ENCODE measurements at regions not wholly inside any gene's neighbourhood (a gene's known extent, or its start where the extent isn't known, plus 50 kb on each side); places are given as distances from the start of the nearest gene placed in this dataset.

DNA sequence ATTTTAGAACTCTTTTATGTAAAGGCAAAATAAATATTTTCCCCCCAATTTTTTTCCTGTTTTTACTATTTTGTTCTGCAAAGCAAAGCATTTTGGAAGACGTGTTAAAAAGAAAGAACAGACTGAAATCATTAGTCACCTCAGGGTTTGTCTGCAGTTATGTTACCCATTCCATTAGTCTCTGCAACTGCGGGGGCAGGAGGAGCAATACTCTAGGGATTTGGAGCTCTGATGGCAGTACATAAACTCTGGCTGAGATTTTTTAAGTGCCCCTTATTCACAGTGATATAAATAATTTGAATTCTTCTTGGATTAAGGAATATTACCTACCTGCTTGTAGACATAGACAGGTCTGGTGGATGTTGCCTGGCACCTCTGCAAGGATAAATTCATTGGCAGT is 88.0 kb upstream of the CELF4 start:
- DNase-seq (ENCODE audit: low read depth) = no peak

DNA sequence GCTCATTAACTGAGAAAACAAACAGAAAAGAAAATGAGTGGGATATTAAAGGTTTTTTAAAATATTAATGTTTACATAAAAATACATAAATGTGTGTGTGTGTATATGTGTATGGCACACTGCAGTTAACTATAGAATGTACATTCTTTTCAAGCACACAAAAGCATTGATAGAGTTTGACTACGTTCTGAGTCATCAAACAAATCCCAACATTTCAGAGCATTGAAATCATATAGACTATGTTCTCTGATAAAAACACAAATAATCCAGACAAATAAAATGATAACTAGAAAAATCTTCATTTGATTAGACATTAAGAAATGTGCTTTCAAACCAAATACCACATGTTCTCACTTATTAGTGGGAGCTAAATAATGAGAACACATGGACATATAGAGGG is 84.3 kb upstream of the CELF4 start:
- DNase-seq (ENCODE audit: low read depth) = no peak

DNA sequence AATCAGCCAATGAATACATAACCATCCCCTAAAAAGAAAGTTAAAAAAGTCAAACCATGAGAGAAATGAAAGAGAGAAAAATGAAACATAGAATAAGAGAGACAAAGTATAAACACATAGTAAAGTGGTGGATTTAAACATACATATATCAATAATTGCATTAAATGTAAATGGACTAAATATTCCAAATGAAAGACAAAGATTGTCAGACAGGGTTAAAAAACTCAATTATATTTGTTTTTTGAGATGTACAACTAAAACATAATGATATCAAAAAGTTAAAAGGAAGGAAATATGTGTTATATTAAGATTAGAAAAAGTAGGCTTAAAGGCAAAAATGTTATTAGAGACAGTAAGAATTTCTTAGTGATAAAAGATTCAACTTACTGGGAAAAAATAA is 83.8 kb upstream of the CELF4 start:
- no peak for DNase-seq (ENCODE audit: low read depth)

DNA sequence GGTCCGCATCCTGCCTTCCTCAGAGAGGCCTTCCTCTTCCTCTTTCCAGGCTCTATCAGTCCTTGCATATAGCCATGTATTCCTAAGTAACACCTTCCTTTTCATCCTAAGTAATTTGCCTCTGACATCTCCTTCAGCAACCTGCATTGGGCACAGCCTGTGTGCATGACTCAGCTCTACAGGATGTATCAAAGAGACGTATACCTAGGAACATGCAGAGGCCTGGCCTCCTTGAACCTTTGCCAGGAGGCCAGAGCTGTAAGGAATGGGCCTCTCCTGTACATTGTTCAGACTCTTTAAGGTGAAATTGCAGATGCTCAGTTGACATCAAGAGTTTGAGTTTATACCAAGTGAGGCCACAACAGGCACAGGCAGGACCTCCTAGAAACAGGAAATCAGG is 76.0 kb upstream of the CELF4 start:
- DNase-seq (ENCODE audit: low read depth) = no peak

DNA sequence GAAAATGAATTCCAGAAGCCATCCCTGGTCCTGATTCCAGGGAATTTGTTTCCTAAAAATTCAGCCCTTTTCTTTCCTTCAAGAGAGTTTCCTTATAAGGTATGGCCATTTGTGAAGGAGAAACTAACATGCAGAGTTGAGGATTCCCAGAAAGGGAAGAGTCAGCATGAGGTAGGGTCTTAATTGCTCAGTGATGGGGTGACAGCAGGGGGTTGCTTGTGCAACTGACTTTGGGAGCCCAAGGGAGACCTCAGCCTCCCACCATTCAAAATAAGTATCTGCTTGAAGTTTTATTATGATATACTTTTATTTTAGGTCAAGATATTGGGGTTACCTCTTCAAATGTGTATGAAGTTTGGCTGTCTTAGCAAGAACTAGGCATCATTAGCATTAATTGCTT is 74.9 kb upstream of the CELF4 start:
- DNase-seq (ENCODE audit: low read depth) = no peak

DNA sequence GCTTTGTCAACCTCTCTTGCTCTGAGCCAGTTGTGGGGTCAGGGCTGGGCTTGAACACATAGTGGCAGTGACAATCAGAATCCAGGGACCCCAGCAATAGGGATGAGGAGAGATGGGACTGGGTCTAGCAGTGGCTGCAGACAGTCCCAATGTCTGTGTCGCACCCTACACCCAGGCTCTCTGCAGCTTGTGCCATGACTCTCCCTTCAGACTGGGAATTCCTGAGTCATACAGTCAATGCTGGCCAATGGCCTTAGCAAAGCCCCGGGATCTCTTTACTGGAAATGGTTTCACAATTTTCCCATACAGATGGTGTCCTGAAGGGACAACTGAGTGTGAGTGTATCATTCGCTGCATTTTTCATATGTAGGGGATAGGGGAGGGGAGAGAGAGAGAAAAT is 74.2 kb upstream of the CELF4 start:
- no peak for DNase-seq (ENCODE audit: low read depth)

DNA sequence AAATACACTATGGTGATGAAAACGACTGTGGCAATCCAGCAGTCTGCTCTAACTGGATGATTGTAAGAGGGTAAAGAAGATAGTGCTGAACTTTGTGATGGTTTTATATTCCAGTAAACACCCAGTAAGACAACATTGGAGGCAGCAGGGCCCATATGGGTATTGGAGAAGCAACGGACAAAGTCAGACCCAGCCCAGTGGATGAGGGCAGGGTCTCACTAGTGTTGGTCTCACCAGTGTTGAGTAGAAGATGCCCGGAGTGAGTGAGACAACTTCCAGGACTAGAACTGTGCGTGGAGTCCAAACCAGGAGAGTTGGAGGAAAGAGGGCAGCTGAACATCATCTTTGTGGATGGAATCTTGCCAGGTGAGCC is 71.9 kb upstream of the CELF4 start:
- DNase-seq (ENCODE audit: low read depth) = no peak

DNA sequence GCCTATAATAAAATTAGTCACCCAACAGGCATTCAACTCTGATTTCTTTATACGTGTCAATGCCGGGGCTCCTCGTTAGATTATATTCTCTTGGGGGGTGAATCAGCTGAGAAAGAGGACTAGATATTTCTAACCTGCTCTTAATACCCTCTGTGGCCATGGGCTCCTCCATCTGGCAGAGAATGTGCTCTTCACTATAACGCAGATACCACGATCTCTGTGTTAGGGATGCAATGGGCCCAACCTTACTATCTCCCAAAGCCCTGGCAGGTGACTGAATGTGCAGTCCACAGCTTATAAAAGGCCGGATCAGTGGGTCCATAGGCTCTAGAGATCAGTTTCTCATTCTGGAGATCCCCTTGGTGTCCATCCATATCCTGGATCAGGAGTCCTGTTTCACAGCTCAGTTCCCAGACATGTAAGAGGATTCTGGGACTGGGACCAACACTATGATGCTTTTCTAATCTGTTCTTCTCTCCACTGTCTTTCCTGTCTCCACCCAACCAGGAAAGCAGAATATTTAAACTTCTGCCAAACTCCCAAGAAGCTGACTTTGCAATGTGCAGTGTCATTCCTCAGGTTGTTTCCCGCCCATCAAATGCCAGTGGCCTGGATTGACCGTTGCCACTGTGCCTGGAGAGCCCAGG is 71.4 kb upstream of the CELF4 start:
- no peak for DNase-seq (ENCODE audit: low read depth)

DNA sequence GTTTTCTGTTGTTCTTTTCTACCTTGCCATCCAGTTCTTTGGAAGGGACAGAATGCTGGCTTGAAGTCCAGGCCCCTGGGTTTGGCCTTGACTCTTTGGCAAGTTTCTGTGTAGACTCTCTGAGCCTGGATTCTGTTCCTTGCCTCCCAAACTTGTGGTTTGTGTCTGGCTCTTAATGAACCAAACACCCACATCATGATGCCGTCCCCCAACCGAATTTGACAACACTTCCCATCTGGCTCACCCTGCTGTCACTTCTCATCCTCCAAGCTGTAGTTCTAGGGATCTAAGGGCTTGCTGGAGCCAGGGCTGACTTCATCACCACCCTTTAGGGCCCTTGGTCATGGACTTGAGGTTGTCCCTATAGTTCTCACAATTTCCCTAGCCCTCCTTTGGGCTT is 68.9 kb upstream of the CELF4 start:
- no peak for DNase-seq (ENCODE audit: low read depth)

DNA sequence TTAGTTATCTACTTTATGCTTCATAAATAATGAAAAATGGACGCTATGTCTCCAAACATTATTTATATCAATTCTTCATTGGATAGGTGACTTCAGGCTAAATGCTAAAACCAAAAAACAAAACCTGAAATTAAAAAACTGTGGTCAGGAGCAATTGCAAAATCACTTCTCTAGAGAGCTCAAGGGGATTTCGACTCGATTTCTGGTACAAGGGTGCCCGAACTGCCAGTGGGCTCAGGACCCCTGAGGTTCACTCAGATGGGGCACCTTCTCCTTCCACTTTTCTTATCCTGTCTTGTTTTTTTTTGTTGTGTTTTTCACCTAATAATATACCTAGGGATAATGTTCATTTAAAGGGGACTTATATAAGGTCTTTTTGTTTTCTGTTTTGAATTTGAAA is 65.8 kb upstream of the CELF4 start:
- no peak for DNase-seq (ENCODE audit: low read depth)

DNA sequence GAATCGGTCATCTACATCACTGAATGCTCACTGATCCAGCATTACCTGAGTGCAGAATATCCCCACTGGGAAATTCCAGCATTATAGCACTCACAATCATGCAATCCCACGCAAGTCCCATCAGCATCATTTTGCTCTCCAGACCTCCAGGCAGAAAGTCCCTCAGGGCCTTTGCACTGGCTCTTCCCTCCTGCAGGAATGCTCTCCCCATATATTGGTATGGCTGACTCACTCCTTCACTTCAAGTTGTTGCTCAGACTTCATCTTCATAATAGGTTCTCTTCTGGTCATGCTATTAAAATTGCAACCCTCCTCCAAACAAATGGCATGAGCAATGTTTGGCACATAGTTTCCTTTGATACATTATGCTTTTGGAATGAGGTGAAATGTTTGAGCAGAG is 64.7 kb upstream of the CELF4 start:
- DNase-seq (ENCODE audit: low read depth) = no peak

DNA sequence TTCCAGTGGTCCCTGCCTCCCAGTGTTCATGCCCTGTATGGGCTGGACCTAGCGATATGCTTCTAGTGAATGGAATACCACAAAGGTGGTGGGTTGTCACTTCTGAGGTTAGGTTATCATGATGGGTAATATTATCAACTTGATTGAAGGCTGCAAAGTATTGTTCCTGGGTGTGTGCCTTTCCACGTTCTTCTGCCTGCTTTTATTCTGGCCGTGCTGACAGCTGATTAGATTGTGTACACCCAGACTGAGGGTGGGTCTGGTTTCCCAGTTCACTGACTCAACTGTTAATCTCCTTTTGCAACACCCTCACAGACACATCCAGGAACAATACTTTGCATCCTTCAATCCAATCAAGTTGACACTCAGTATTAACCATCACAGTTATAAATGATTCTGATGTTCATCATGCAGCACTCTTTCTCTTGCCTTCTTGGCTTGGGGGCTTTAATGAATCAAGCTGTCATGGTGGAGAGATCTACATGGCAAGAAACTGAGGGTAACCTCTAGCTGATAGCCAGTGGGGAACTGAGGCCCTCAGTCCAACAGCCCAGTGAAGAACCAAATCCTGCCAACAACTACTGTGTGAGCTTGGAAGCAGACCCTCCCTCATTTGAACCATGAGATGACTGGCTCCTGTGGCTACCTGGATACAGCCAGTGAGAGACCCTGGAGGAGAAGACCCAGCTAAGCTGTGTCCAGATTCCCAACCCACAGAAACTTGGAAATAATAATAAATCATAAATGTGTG is 63.0 kb upstream of the CELF4 start:
- DNase-seq (ENCODE audit: low read depth) = no peak

DNA sequence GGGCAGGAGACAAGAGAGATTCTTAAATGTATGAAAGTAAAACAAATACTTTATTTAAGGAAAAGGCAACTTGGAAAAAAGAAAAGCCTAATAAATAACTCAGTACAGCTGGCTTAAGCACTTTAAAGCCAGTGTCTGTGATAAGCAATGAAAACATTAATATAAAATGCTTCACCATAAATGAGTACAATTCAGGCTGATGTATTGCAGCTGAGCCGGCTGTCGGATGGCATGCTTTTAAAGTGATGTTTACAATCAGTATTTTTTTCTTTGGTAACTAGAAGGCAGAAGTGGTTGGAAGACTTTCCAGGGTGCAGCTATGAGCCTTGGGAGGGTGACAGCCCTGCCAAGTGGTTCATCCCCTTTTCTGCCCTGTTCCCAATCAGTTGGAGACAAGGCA is 58.7 kb upstream of the CELF4 start:
- DNase-seq (ENCODE audit: low read depth) = no peak

DNA sequence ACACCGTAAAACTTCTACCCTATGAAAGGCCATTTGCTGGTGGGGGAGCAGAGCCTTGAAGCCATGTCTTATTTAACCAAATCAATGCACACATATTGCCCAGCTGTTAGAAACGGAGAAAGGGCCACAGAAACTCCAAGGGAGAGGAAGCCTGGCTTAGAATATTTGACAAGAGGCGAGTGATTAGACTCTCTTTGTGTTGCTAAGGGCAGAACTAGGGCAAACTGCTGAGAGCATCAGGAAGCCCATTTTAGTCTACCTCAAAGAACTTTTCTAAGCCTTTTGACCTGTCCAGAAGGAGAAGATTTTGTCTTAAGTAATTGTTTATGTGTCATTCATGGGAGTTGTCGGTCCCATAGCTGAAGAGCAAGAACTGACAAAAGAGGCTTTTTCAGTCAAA is 54.4 kb upstream of the CELF4 start:
- no peak for DNase-seq (ENCODE audit: low read depth)

DNA sequence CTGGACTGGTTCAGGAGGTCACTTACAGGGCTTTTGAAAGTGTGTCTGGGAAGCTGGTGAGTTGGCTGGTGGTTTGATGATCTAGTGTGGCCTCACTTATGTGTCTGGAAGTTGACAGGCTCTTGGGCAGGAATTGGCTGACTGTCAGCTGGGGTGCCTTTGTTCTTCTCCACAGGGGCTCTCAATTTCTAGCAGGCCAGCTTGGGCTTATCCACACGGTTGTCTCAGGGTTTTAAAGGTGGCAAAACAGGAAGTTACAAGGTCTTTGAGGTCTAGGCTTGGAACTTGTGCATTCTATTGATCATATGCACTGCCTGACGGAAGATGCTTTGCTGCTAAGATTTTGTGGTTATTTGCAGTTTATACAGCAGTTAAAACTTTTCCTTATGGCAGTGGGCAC is 52.0 kb upstream of the CELF4 start:
- no peak for DNase-seq (ENCODE audit: low read depth)
